GM13976 (cell line): ENCODE measurements at regions not wholly inside any gene's neighbourhood (a gene's known extent, or its start where the extent isn't known, plus 50 kb on each side); places are given as distances from the start of the nearest gene placed in this dataset.

Source experiments
- DNase-seq: peaks from one replicate; pipeline ENCODE4 v3.0.0; 2012; ENCODE audit warnings: low spot score
- in situ Hi-C: fragments of 300-500 bp; cut with MboI; formaldehyde crosslinking; loops from one replicate; pipeline ENCODE4 v1.12.0; 2022; ENCODE audit warnings: low sequenced_read_pairs, mixed read lengths, inconsistent platforms; ENCODE audit not compliant: unreplicated experiment
- TF ChIP-seq, protein P1 (sequence below): IDR thresholded peaks from 2 replicates; pipeline ENCODE4 v1.5.1; 2012; ENCODE audit warnings: borderline replicate concordance, mild to moderate bottlenecking; ENCODE audit not compliant: insufficient read depth; ENCODE audit errors: extremely low read depth, missing control alignments, control extremely low read depth

GRCh38 chr4:186900232-186900900 is 176.7 kb upstream of the FAT1 start:
- TF ChIP-seq, protein P1, sequence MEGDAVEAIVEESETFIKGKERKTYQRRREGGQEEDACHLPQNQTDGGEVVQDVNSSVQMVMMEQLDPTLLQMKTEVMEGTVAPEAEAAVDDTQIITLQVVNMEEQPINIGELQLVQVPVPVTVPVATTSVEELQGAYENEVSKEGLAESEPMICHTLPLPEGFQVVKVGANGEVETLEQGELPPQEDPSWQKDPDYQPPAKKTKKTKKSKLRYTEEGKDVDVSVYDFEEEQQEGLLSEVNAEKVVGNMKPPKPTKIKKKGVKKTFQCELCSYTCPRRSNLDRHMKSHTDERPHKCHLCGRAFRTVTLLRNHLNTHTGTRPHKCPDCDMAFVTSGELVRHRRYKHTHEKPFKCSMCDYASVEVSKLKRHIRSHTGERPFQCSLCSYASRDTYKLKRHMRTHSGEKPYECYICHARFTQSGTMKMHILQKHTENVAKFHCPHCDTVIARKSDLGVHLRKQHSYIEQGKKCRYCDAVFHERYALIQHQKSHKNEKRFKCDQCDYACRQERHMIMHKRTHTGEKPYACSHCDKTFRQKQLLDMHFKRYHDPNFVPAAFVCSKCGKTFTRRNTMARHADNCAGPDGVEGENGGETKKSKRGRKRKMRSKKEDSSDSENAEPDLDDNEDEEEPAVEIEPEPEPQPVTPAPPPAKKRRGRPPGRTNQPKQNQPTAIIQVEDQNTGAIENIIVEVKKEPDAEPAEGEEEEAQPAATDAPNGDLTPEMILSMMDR = no peak
- in situ Hi-C loops = no loop called here
- DNase-seq = no peak

DNA sequence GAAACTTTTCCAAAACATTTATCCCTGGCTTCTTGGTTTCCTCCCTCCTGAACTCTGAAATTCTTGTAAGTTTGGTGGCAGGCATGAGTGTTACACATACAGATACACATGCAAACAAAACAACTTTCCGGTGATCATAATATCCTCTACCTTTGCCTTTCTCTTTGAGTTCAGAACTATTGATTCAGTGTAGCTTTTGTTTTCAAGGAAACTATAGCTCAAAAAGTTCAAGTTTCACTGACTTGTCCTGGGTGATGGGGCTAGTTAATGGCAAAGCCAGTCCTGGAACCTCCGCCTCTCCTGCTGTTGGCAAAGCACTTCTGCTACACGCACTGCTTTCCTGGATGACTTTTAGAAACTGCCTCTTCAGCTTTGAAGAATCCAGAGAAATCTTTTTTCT is 177.3 kb upstream of the FAT1 start:
- in situ Hi-C loops = no loop called here
- TF ChIP-seq, protein P1 = no peak
- no peak for DNase-seq

- in situ Hi-C loops = no loop called here
- TF ChIP-seq, protein P1 = no peak
- DNase-seq = no peak
These were observed 178.2 kb upstream of the FAT1 start for GRCh38 chr4:186901850-186902249.

DNA sequence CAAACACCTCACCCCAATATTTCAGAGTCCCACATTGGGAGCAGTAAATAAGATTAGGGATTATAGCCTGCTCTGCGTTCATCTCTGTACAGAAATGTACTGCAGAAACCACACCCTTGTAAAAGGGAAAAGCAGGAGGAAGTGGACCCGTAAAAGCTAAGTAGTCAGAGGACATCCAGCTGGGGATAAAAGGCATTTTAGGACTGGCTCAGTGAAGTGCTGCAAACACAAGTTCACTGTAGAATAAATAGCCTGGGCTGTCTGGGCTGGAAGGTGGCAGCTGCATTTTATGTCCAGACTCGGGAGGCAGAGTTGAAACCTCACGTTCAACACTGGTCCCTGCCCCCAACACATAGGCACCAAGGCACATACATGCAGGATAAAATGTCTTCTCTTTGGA is 178.7 kb upstream of the FAT1 start:
- DNase-seq = no peak
- TF ChIP-seq, protein P1 = no peak

GRCh38 chr4:186904101-186904500 is 180.4 kb upstream of the FAT1 start:
- TF ChIP-seq, protein P1 = no peak
- no peak for DNase-seq
- in situ Hi-C loops = no loop called here

More for the DNA sequence above, 178.7 kb upstream of the FAT1 start:
- in situ Hi-C loops = no loop called here

DNA sequence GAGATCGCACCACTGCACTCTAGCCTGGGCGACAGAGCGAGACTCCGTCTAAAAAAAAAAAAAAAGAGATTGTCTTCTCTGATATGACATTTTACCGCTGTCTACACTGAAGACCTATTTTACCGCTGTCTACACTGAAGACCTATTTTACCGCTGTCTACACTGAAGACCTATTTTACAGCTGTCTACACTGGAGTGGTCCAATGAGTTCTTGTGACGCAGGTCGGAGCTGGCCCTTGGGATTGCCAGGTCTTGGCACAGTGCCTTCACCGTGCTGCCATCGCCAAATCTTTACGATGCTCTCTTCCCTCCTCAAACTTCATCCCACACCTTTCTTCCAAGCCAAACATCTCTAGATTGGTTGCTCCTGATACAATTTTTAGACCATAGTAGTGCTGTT is 183.1 kb upstream of the FAT1 start:
- in situ Hi-C loops = no loop called here
- DNase-seq = no peak
- TF ChIP-seq, protein P1 = no peak
